H1 (cell line): ENCODE measurements at regions not wholly inside any gene's neighbourhood (a gene's known extent, or its start where the extent isn't known, plus 50 kb on each side); places are given as distances from the start of the nearest gene placed in this dataset.

ENCODE experiments used
- CTCF ChIA-PET: fragments of 300-600 bp; sonication (Branson Sonifier 250); formaldehyde crosslinking; loops from one replicate; lab custom pipeline; 2021; ENCODE audit not compliant: partially characterized antibody; lab: Charles Lee
- POLR2A ChIA-PET: fragments of 300-600 bp; sonication (Branson Sonifier 250); formaldehyde crosslinking; loops from one replicate; lab custom pipeline; 2021; ENCODE audit warnings: inconsistent platforms; ENCODE audit not compliant: partially characterized antibody; lab: Charles Lee
- DNase-seq, 2 experiments: peaks; one replicate each; pipeline versions ENCODE4 v3.0.0 to v3.0.0-alpha.2; 2010 to 2022; ENCODE audit warnings: low spot score in 2 of 2, low read depth in 1 of 2, mixed read lengths in 1 of 2
- FAIRE-seq: peaks from 2 replicates; lab custom pipeline; 2011; peaks lifted over from hg19 to GRCh38; lab: Jason Lieb, UNC
- H2AFZ ChIP-seq: 2 replicates; pipeline ENCODE4 v1.8.1; 2012; ENCODE audit warnings: low read length, inconsistent platforms
- H2AK5ac ChIP-seq: 2 replicates; pipeline ENCODE4 v1.6.1; 2013; ENCODE audit warnings: low read depth, low read length
- H2BK120ac ChIP-seq: replicated peaks from 2 replicates; pipeline ENCODE3; 2013; ENCODE audit warnings: low read depth, low read length, inconsistent platforms
- H2BK12ac ChIP-seq: 2 replicates; pipeline ENCODE4 v1.6.1; 2013; ENCODE audit warnings: low read depth, low read length
- H2BK15ac ChIP-seq: 2 replicates; pipeline ENCODE4 v1.6.1; 2013; ENCODE audit warnings: low read length
- H2BK20ac ChIP-seq: 2 replicates; pipeline ENCODE4 v1.6.1; 2013; ENCODE audit warnings: low read length
- H2BK5ac ChIP-seq: 2 replicates; pipeline ENCODE4 v1.6.1; 2013; ENCODE audit warnings: low read depth, low read length
- H3K14ac ChIP-seq: 2 replicates; pipeline ENCODE4 v1.6.1; 2013; ENCODE audit warnings: inconsistent platforms; ENCODE audit not compliant: insufficient read length
- H3K18ac ChIP-seq: 2 replicates; pipeline ENCODE4 v1.6.1; 2013; ENCODE audit warnings: low read length; ENCODE audit errors: extremely low read depth
- H3K23ac ChIP-seq: 2 replicates; pipeline ENCODE4 v1.6.1; 2013; ENCODE audit warnings: inconsistent platforms; ENCODE audit not compliant: insufficient read length
- H3K23me2 ChIP-seq: 2 replicates; pipeline ENCODE4 v1.6.1; 2013; ENCODE audit warnings: low read depth, low read length
- H3K27ac ChIP-seq: 2 replicates; pipeline ENCODE4 v1.6.1; 2011; ENCODE audit warnings: low read depth, low read length, inconsistent platforms
- H3K27me3 ChIP-seq, 4 experiments: replicated peaks in 1 of 4; 1 replicate in 1 of 4; 2 replicates in 3 of 4; pipeline versions ENCODE4 v1.6.1 to v1.8.1; 2011 to 2013; ENCODE audit warnings: low read length in 3 of 4, mild to moderate bottlenecking in 3 of 4, inconsistent platforms in 2 of 4, mixed read lengths in 2 of 4, moderate library complexity in 1 of 4; ENCODE audit not compliant: control insufficient read depth in 3 of 4, insufficient read depth in 3 of 4; ENCODE audit errors: extremely low read depth in 1 of 4
- H3K36me3 ChIP-seq, 4 experiments: 2 replicates each; pipeline versions ENCODE4 v1.6.1 to v1.8.1; 2011 to 2013; ENCODE audit warnings: mild to moderate bottlenecking in 4 of 4, low read length in 3 of 4, moderate library complexity in 2 of 4, control low read depth in 1 of 4, inconsistent platforms in 1 of 4; ENCODE audit not compliant: insufficient read depth in 4 of 4, control insufficient read depth in 2 of 4
- H3K4ac ChIP-seq: replicated peaks from 2 replicates; pipeline ENCODE3; 2013; ENCODE audit warnings: low read length, low read depth, mixed read lengths, inconsistent platforms; ENCODE audit not compliant: insufficient read length
- H3K4me1 ChIP-seq, 4 experiments: replicated peaks in 1 of 4; 1 replicate in 1 of 4; 2 replicates in 3 of 4; pipeline versions ENCODE4 v1.6.1 to v1.8.1; 2011 to 2013; ENCODE audit warnings: low read length in 3 of 4, inconsistent platforms in 2 of 4, mixed read lengths in 1 of 4; ENCODE audit not compliant: insufficient read depth in 4 of 4, control insufficient read depth in 3 of 4
- H3K4me2 ChIP-seq, 2 experiments: 2 replicates each; pipeline versions ENCODE4 v1.6.1 to v1.8.1; 2011 to 2013; ENCODE audit warnings: low read depth in 2 of 2, low read length in 2 of 2, control low read depth in 1 of 2, inconsistent platforms in 1 of 2, mild to moderate bottlenecking in 1 of 2; ENCODE audit not compliant: insufficient read depth in 1 of 2
- H3K4me3 ChIP-seq, 4 experiments: fragments of 200-600, 300-600 bp in 1 of 4; sonication (generic), shearing (Covaris generic), sonication (Bioruptor Twin) in 1 of 4; 2 replicates each; pipeline versions ENCODE4 v1.5.1 to v1.8.1; 2011 to 2016; ENCODE audit warnings: low read length in 4 of 4, low read depth in 3 of 4, control low read depth in 2 of 4, inconsistent platforms in 2 of 4, mild to moderate bottlenecking in 2 of 4, mixed read lengths in 1 of 4, moderate library complexity in 1 of 4; ENCODE audit not compliant: insufficient read depth in 2 of 4; ENCODE audit errors: extremely low read depth in 1 of 4
- H3K56ac ChIP-seq: replicated peaks from 2 replicates; pipeline ENCODE3; 2013; ENCODE audit warnings: low read depth, mild to moderate bottlenecking, mixed read lengths, low read length, inconsistent platforms; ENCODE audit not compliant: insufficient read length
- H3K79me1 ChIP-seq: 2 replicates; pipeline ENCODE4 v1.6.1; 2013; ENCODE audit warnings: low read depth, low read length, control low read depth
- H3K79me2 ChIP-seq, 2 experiments: 2 replicates each; pipeline versions ENCODE4 v1.6.1 to v1.8.1; 2012 to 2013; ENCODE audit warnings: low read length in 2 of 2, mild to moderate bottlenecking in 2 of 2, inconsistent platforms in 1 of 2; ENCODE audit not compliant: insufficient read depth in 2 of 2, control insufficient read depth in 1 of 2
- H3K9ac ChIP-seq, 4 experiments: replicated peaks in 1 of 4; 1 replicate in 1 of 4; 2 replicates in 3 of 4; pipeline versions ENCODE4 v1.6.1 to v1.8.1; 2011 to 2013; ENCODE audit warnings: low read depth in 3 of 4, low read length in 3 of 4, control low read depth in 2 of 4, mild to moderate bottlenecking in 2 of 4, moderate library complexity in 2 of 4, inconsistent platforms in 1 of 4; ENCODE audit errors: extremely low read depth in 1 of 4
- H3K9me3 ChIP-seq, 2 experiments: 2 replicates each; pipeline versions ENCODE4 v1.6.1 to v1.8.1; 2012 to 2013; ENCODE audit warnings: mild to moderate bottlenecking in 2 of 2, moderate library complexity in 2 of 2, control low read depth in 1 of 2, inconsistent platforms in 1 of 2, low read depth in 1 of 2, low read length in 1 of 2, mixed read lengths in 1 of 2; ENCODE audit not compliant: insufficient read depth in 2 of 2
- H4K20me1 ChIP-seq, 2 experiments: replicated peaks in 1 of 2; 2 replicates each; pipeline versions ENCODE3 to v1.8.1; 2011 to 2013; ENCODE audit warnings: inconsistent platforms in 2 of 2, low read length in 2 of 2, mild to moderate bottlenecking in 1 of 2; ENCODE audit not compliant: insufficient read depth in 2 of 2, control insufficient read depth in 1 of 2
- H4K5ac ChIP-seq: 2 replicates; pipeline ENCODE4 v1.6.1; 2013; ENCODE audit warnings: low read length, low read depth, mixed read lengths, inconsistent platforms; ENCODE audit not compliant: insufficient read length
- H4K8ac ChIP-seq: 2 replicates; pipeline ENCODE4 v1.8.0; 2013; ENCODE audit warnings: mild to moderate bottlenecking, moderate library complexity, low read length, inconsistent platforms; ENCODE audit not compliant: insufficient read depth; ENCODE audit errors: extremely low read depth
- H4K91ac ChIP-seq: replicated peaks from 2 replicates; pipeline ENCODE3; 2013; ENCODE audit warnings: low read length, mixed read lengths, inconsistent platforms; ENCODE audit not compliant: insufficient read length
- BACH1 ChIP-seq: IDR thresholded peaks from 2 replicates; pipeline ENCODE4 v1.6.1; 2012; ENCODE audit warnings: low read length, improper control_type of control experiment
- BRCA1 ChIP-seq: IDR thresholded peaks from 2 replicates; pipeline ENCODE4 v1.6.1; 2012; ENCODE audit warnings: low read depth, low read length, improper control_type of control experiment
- CBX5 ChIP-seq: fragments of 300-800, 300-1000 bp; sonication (generic); IDR thresholded peaks from 2 replicates; pipeline ENCODE4 v1.7.1; 2016; ENCODE audit warnings: antibody characterized with exemption, low read length, low read depth
- CBX8 ChIP-seq: fragments of 300-800, 300-1000 bp; sonication (generic); IDR thresholded peaks from 2 replicates; pipeline ENCODE4 v1.7.1; 2016; ENCODE audit warnings: low read depth, low read length, borderline replicate concordance
- EGR1 ChIP-seq: IDR thresholded peaks from 2 replicates; pipeline ENCODE4 v1.6.1; 2011; ENCODE audit warnings: low read depth, low read length, borderline replicate concordance
- RAD21 ChIP-seq, 2 experiments: IDR thresholded peaks in 1 of 2; conservative IDR thresholded peaks in 1 of 2; 2 replicates each; pipeline ENCODE4 v1.6.1; 2011; ENCODE audit warnings: low read depth in 2 of 2, low read length in 2 of 2, improper control_type of control experiment in 1 of 2, inconsistent platforms in 1 of 2, mild to moderate bottlenecking in 1 of 2, moderate library complexity in 1 of 2
- SIRT6 ChIP-seq: IDR thresholded peaks from one replicate; pipeline ENCODE4 v1.7.1; 2012; ENCODE audit warnings: low read length, inconsistent platforms
- YY1 ChIP-seq: IDR thresholded peaks from 2 replicates; pipeline ENCODE4 v1.6.1; 2011; ENCODE audit warnings: low read depth, mild to moderate bottlenecking, low read length
- WGBS, 2 experiments: shearing (Covaris generic) in 1 of 2; methylation state at CpG; one replicate each; pipeline versions ENCODE4 v1.1.6 to v1.1.7; 2013 to 2015; ENCODE audit warnings: low lambda C conversion rate in 2 of 2, mixed read lengths in 2 of 2, inconsistent platforms in 1 of 2, low coverage in 1 of 2, missing lambda C conversion rate in 1 of 2; ENCODE audit not compliant: insufficient replicate concordance in 2 of 2, insufficient coverage in 1 of 2, insufficient read length in 1 of 2; ENCODE audit errors: extremely low coverage in 1 of 2, missing lambda C conversion rate in 1 of 2; 5-methylcytosine and 5-hydroxymethylcytosine counted together

GRCh38 chr7:37511915-37512314, 63.3 kb upstream of the ELMO1 start:
- DNase-seq: no peak
- CTCF ChIA-PET: interaction anchor here (0.6 to 2.8 kb wide), 9 partner anchors 8 to 407 kb away, joined by 3 to 15 read pairs (median 5); no protein-coding TSS in a partner anchor
- 82% methylated on average over 4 of the region's 4 CpGs; no CpG with 5 or more reads in 1 of the 2 experiments for WGBS, 2 experiments
- TF ChIP-seq EGR1: no peak
- no peak for TF ChIP-seq RAD21 (IDR thresholded peaks at IDR 0.05 in 1 of 2, conservative IDR thresholded peaks at IDR 0.05 in 1 of 2; ENCODE audit: low read depth in 2 of 2, low read length in 2 of 2)
- no peak for TF ChIP-seq CBX5
- no peak for TF ChIP-seq YY1
- TF ChIP-seq BRCA1: no peak
- no peak for TF ChIP-seq BACH1
- TF ChIP-seq SIRT6: no peak
- TF ChIP-seq CBX8: no peak

More at GRCh38 chr7:37511915-37512314, 63.3 kb upstream of the ELMO1 start:
- no peaks in the 10 kb centered on the region for H3K23me2 ChIP-seq
- H2BK15ac ChIP-seq: no peak overlapping the region
- no peaks in the 10 kb centered on the region for H3K9me3 ChIP-seq
- H3K14ac ChIP-seq: no peak overlapping the region
- H3K79me2 ChIP-seq: no peaks in the 10 kb centered on the region
- H4K20me1 ChIP-seq: no peaks in the 10 kb centered on the region
- H2BK5ac ChIP-seq: no peak overlapping the region
- POLR2A ChIA-PET: no interaction called here
- no peak overlapping the region for H3K4me3 ChIP-seq
- no peak overlapping the region for H4K5ac ChIP-seq
- no peak overlapping the region for H3K23ac ChIP-seq
- H3K79me1 ChIP-seq: no peaks in the 10 kb centered on the region
- no peak overlapping the region for H3K56ac ChIP-seq
- H2BK20ac ChIP-seq: no peak overlapping the region
- no peak overlapping the region for H3K27ac ChIP-seq
- no peak overlapping the region for H2AK5ac ChIP-seq
- no peak overlapping the region for H3K9ac ChIP-seq
- no peaks in the 10 kb centered on the region; a peak in 1 of 7 replicates for H3K4me1 ChIP-seq
- no peak overlapping the region for H4K8ac ChIP-seq
- no peaks in the 10 kb centered on the region for H3K36me3 ChIP-seq
- no peak overlapping the region for H4K91ac ChIP-seq
- no peaks in the 10 kb centered on the region for H3K27me3 ChIP-seq
- H3K4me2 ChIP-seq: no peak overlapping the region
- H2AFZ ChIP-seq: no peak overlapping the region
- no peak overlapping the region for H2BK120ac ChIP-seq
- H3K18ac ChIP-seq: no peak overlapping the region
- FAIRE-seq: no peak
- no peak overlapping the region for H2BK12ac ChIP-seq
- no peak overlapping the region for H3K4ac ChIP-seq
